ENCODE measurements at regions not wholly inside any gene's neighbourhood (a gene's known extent, or its start where the extent isn't known, plus 50 kb on each side); places are given as distances from the start of the nearest gene placed in this dataset.

- TF ChIP-seq TFE3 (CRISPR knock-in tag; IDR thresholded peaks at IDR 0.05) (no peak), SP2 (IDR thresholded peaks at IDR 0.05; ENCODE audit: extremely low read depth, low read depth, low read length, poor library complexity, severe bottlenecking) (no peak), CCNT2 (IDR thresholded peaks at IDR 0.05; ENCODE audit: borderline replicate concordance, extremely low read depth, insufficient read length, low read depth, low read length) (no peak), BACH1 (tag; IDR thresholded peaks at IDR 0.05) (no peak), GABPB2 (CRISPR knock-in tag; conservative IDR thresholded peaks at IDR 0.05) (no peak), REST (IDR thresholded peaks at IDR 0.05; ENCODE audit: borderline replicate concordance) (no peak), REST (CRISPR knock-in tag; IDR thresholded peaks at IDR 0.05; ENCODE audit: low read depth) (no peak), CBX5 (IDR thresholded peaks at IDR 0.05; ENCODE audit: borderline replicate concordance, low read depth) (no peak), ZNF551 (CRISPR knock-in tag; IDR thresholded peaks at IDR 0.05) (no peak)
Measured at GRCh38 chr5:63240063-63240755, 661.6 kb downstream of the LRRC70 start (continued).

Measured in K562 (cell line).